SK-N-SH (cell line): ENCODE measurements at regions not wholly inside any gene's neighbourhood (a gene's known extent, or its start where the extent isn't known, plus 50 kb on each side); places are given as distances from the start of the nearest gene placed in this dataset.

ENCODE experiments used
- CTCF ChIA-PET: fragments of 300-600, 350-600 bp; formaldehyde crosslinking; extraction: SDS; loops from one replicate; lab custom pipeline; 2021; lab: Yijun Ruan, JAX
- POLR2A ChIA-PET: fragments of 350-600 bp; sonication (Branson Sonifier 250); formaldehyde crosslinking; extraction: SDS; loops from one replicate; lab custom pipeline; 2020; ENCODE audit warnings: antibody characterized with exemption, inconsistent platforms; lab: Yijun Ruan, JAX
- DNase-seq: peaks from one replicate; pipeline ENCODE4 v3.0.0; 2012
- H2AFZ ChIP-seq: fragments of 200-600 bp; sonication (generic); 2 replicates; pipeline ENCODE4 v1.8.1; 2016; ENCODE audit warnings: antibody characterized with exemption, mild to moderate bottlenecking, low read depth
- H3F3A ChIP-seq: fragments of 200-600 bp; sonication (generic); replicated peaks from 2 replicates; pipeline ENCODE3; 2016; ENCODE audit warnings: antibody characterized with exemption, mild to moderate bottlenecking; ENCODE audit not compliant: insufficient read depth
- H3K27ac ChIP-seq, 2 experiments: fragments of 200-500 bp in 1 of 2; fragments of 200-600 bp in 1 of 2; sonication (Bioruptor generic) in 1 of 2; sonication (generic), shearing (Covaris generic) in 1 of 2; 2 replicates each; pipeline versions ENCODE4 v1.5.1 to v1.6.1; 2014 to 2016; ENCODE audit warnings: low read depth in 2 of 2, inconsistent platforms in 1 of 2, low read length in 1 of 2, mild to moderate bottlenecking in 1 of 2, mixed read lengths in 1 of 2
- H3K27me3 ChIP-seq: fragments of 200-600 bp; sonication (generic), shearing (Covaris generic); 2 replicates; pipeline ENCODE4 v1.6.1; 2016; ENCODE audit warnings: mixed run types; ENCODE audit not compliant: insufficient read depth
- H3K36me3 ChIP-seq, 2 experiments: fragments of 200-500 bp in 1 of 2; fragments of 200-600 bp in 1 of 2; sonication (Bioruptor generic) in 1 of 2; sonication (generic) in 1 of 2; replicated peaks in 1 of 2; 2 replicates each; pipeline versions ENCODE3 to v1.5.1; 2014 to 2016; ENCODE audit warnings: low read length in 1 of 2, mild to moderate bottlenecking in 1 of 2; ENCODE audit not compliant: insufficient read depth in 2 of 2, control insufficient read depth in 1 of 2
- H3K4me1 ChIP-seq, 2 experiments: fragments of 200-500 bp in 1 of 2; fragments of 200-600 bp in 1 of 2; sonication (Bioruptor generic) in 1 of 2; sonication (generic), shearing (Covaris generic) in 1 of 2; 2 replicates each; pipeline versions ENCODE4 v1.5.1 to v1.6.1; 2014 to 2016; ENCODE audit warnings: low read depth in 1 of 2, low read length in 1 of 2, mixed run types in 1 of 2; ENCODE audit not compliant: insufficient read depth in 2 of 2, control insufficient read depth in 1 of 2
- H3K4me2 ChIP-seq: fragments of 200-600 bp; sonication (generic), shearing (Covaris generic); 2 replicates; pipeline ENCODE4 v1.6.1; 2017; ENCODE audit warnings: mixed run types
- H3K4me3 ChIP-seq, 2 experiments: fragments of 200-500 bp in 1 of 2; fragments of 200-600 bp in 1 of 2; sonication (Bioruptor generic) in 1 of 2; sonication (generic), shearing (Covaris generic) in 1 of 2; 2 replicates each; pipeline versions ENCODE4 v1.5.1 to v1.8.1; 2014 to 2016; ENCODE audit warnings: low read depth in 2 of 2, inconsistent platforms in 1 of 2, low read length in 1 of 2, mild to moderate bottlenecking in 1 of 2, mixed read lengths in 1 of 2, moderate library complexity in 1 of 2
- H3K79me2 ChIP-seq: fragments of 200-600 bp; sonication (generic); 2 replicates; pipeline ENCODE4 v1.8.1; 2017; ENCODE audit warnings: mild to moderate bottlenecking; ENCODE audit not compliant: insufficient read depth
- H3K9ac ChIP-seq: fragments of 200-600 bp; sonication (generic); 2 replicates; pipeline ENCODE4 v1.6.1; 2017; ENCODE audit warnings: mixed run types
- H3K9me2 ChIP-seq: fragments of 200-600 bp; sonication (generic); 2 replicates; pipeline ENCODE4 v1.6.1; 2017; ENCODE audit warnings: mixed run types
- H3K9me3 ChIP-seq: fragments of 200-600 bp; sonication (generic); 2 replicates; pipeline ENCODE4 v1.6.1; 2017; ENCODE audit warnings: mixed run types, mild to moderate bottlenecking, moderate library complexity
- H4K20me1 ChIP-seq: fragments of 200-600 bp; sonication (generic); 2 replicates; pipeline ENCODE4 v1.6.1; 2017; ENCODE audit warnings: mild to moderate bottlenecking, mixed run types; ENCODE audit not compliant: insufficient read depth
- CHD2 ChIP-seq: fragments of 150-350 bp; IDR thresholded peaks from 2 replicates; pipeline ENCODE4 v1.6.1; 2018; ENCODE audit warnings: low read length; ENCODE audit not compliant: partially characterized antibody
- EP300 ChIP-seq, 2 experiments: IDR thresholded peaks; 2 replicates each; pipeline versions ENCODE4 v1.4.0 to v1.6.1; 2012; ENCODE audit warnings: borderline replicate concordance in 1 of 2, low read depth in 1 of 2, low read length in 1 of 2
- GABPA ChIP-seq: IDR thresholded peaks from 2 replicates; pipeline ENCODE4 v1.4.0; 2012; ENCODE audit warnings: low read depth, mild to moderate bottlenecking
- GATA2 ChIP-seq: sonication (generic); formaldehyde crosslinking; IDR thresholded peaks from 2 replicates; pipeline ENCODE4 v1.5.0; 2020; ENCODE audit warnings: mild to moderate bottlenecking, missing genetic modification reagents
- NRF1 ChIP-seq: IDR thresholded peaks from 2 replicates; pipeline ENCODE4 v1.6.1; 2012; ENCODE audit warnings: low read depth, mild to moderate bottlenecking, low read length
- YY1 ChIP-seq: IDR thresholded peaks from 2 replicates; pipeline ENCODE4 v1.4.0; 2012; ENCODE audit warnings: low read depth, mild to moderate bottlenecking
- WGBS: methylation state at CpG from one replicate; pipeline ENCODE4 v1.1.6; 2017; ENCODE audit warnings: low lambda C conversion rate; 5-methylcytosine and 5-hydroxymethylcytosine counted together
- TF ChIP-seq, protein P1 (sequence below): fragments of 200-600 bp; sonication (generic); IDR thresholded peaks from 2 replicates; pipeline ENCODE4 v1.6.1; 2017; ENCODE audit warnings: antibody characterized with exemption, mild to moderate bottlenecking, moderate library complexity
- TF ChIP-seq, protein P2 (sequence below): IDR thresholded peaks from 2 replicates; pipeline ENCODE4; 2012
- TF ChIP-seq, protein P3 (sequence below): IDR thresholded peaks from 2 replicates; pipeline ENCODE4 v1.4.0; 2012; ENCODE audit warnings: low read depth, borderline replicate concordance

DNA sequence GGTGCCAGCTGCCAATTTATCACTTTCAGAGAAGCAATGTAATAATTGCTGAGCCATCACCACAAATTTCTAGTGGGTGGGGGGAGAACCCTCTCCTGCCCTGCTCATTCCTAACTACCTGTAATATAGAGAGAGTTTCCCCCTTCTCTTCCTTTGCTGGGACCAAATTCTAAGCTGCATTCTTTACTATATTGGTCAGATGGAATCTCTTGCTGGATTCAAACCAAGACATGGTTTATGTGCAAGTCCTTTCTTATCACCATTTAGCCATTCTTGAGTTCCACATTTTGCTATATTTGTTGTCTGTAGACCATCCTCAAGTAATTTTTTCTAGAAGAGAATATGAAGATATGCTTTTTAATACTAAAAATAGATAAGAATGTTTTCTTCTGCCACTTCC is 452.1 kb downstream of the MN1 start:
- Histone ChIP-seq H3K9me3 (0 out of 2 replicates have a peak, but pooled peaks cover 3% of the 10 kb centered on the region), H3F3A (no peaks in the 10 kb centered on the region), H4K20me1 (no peaks in the 10 kb centered on the region), H3K27me3 (no peaks in the 10 kb centered on the region; the same call in 1 of the 2 replicates), H3K36me3 (no peaks in the 10 kb centered on the region), H3K9ac (no peak overlapping the region), H2AFZ (no peak overlapping the region), H3K27ac (no peak overlapping the region), H3K4me3 (no peak overlapping the region), H3K4me1 (no peaks in the 10 kb centered on the region), H3K79me2 (no peaks in the 10 kb centered on the region), H3K9me2 (no peaks in the 10 kb centered on the region), H3K4me2 (no peak overlapping the region)
- no peak for DNase-seq
- TF ChIP-seq CHD2, result no peak
- ChIA-PET CTCF (no interaction called here), POLR2A (no interaction called here)

DNA sequence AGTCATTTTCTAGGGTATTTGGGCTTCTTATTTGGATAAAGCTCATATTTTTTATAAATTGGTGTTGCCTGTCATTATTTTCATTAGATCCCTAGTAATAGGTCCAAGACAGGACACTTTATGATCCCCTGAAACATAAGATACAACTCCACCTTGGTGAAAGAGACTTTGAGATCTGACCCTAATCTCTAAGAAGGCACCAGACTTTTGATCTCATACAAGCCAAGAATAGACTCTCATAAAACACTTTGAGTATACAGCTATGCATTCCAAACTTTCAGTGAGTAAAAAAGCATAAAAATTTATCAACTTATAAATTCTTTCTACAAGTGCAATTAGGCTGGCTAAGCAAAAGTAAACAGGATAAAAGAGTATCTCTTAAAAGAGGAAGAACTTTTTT is 451.2 kb downstream of the MN1 start:
- no peaks in the 10 kb centered on the region for H3K79me2 ChIP-seq
- ChIA-PET POLR2A (no interaction called here), CTCF (no interaction called here)
- no peaks in the 10 kb centered on the region for H3K4me1 ChIP-seq
- no peak for TF ChIP-seq GATA2 (CRISPR knock-in tag)
- TF ChIP-seq, protein P1, sequence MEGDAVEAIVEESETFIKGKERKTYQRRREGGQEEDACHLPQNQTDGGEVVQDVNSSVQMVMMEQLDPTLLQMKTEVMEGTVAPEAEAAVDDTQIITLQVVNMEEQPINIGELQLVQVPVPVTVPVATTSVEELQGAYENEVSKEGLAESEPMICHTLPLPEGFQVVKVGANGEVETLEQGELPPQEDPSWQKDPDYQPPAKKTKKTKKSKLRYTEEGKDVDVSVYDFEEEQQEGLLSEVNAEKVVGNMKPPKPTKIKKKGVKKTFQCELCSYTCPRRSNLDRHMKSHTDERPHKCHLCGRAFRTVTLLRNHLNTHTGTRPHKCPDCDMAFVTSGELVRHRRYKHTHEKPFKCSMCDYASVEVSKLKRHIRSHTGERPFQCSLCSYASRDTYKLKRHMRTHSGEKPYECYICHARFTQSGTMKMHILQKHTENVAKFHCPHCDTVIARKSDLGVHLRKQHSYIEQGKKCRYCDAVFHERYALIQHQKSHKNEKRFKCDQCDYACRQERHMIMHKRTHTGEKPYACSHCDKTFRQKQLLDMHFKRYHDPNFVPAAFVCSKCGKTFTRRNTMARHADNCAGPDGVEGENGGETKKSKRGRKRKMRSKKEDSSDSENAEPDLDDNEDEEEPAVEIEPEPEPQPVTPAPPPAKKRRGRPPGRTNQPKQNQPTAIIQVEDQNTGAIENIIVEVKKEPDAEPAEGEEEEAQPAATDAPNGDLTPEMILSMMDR, result no peak
- no peak overlapping the region for H3K27ac ChIP-seq
- no peak for DNase-seq
- H3K9me2 ChIP-seq, result no peaks in the 10 kb centered on the region
- no peaks in the 10 kb centered on the region; the same call in 1 of the 2 replicates for H3K27me3 ChIP-seq
- no peaks in the 10 kb centered on the region for H3F3A ChIP-seq
- no peak overlapping the region for H3K9ac ChIP-seq
- H4K20me1 ChIP-seq, result no peaks in the 10 kb centered on the region
- H2AFZ ChIP-seq, result no peak overlapping the region
- H3K36me3 ChIP-seq, result no peaks in the 10 kb centered on the region
- H3K9me3 ChIP-seq, result 0 out of 2 replicates have a peak, but pooled peaks cover 3% of the 10 kb centered on the region
- no peak overlapping the region for H3K4me2 ChIP-seq
- no peak overlapping the region for H3K4me3 ChIP-seq

DNA sequence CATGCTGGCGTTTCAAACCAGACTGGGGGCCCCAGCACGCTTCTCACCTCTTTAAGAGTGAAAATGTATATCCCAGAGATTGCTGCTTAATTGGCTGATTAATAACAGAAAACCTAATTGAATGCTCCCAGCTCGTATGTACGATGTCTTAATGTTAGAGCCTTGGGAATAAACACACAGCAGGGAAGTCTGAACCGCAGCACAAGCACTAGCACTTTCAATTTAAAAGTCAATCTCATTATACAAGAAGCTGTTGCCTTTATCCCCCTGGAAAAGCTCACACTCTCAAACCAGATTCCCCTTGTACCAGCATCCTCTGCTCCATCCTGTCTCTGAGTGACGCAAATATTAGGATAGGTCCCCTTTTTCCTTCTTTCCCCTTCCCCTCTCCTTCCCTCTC is 449.1 kb downstream of the MN1 start:
- no peak overlapping the region for H3K4me2 ChIP-seq
- no peak overlapping the region for H2AFZ ChIP-seq
- no peak for TF ChIP-seq GABPA
- TF ChIP-seq, protein P2, sequence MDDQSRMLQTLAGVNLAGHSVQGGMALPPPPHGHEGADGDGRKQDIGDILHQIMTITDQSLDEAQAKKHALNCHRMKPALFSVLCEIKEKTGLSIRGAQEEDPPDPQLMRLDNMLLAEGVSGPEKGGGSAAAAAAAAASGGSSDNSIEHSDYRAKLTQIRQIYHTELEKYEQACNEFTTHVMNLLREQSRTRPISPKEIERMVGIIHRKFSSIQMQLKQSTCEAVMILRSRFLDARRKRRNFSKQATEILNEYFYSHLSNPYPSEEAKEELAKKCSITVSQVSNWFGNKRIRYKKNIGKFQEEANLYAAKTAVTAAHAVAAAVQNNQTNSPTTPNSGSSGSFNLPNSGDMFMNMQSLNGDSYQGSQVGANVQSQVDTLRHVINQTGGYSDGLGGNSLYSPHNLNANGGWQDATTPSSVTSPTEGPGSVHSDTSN, result no peak
- TF ChIP-seq, protein P3, sequence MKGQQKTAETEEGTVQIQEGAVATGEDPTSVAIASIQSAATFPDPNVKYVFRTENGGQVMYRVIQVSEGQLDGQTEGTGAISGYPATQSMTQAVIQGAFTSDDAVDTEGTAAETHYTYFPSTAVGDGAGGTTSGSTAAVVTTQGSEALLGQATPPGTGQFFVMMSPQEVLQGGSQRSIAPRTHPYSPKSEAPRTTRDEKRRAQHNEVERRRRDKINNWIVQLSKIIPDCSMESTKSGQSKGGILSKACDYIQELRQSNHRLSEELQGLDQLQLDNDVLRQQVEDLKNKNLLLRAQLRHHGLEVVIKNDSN, result no peak
- no peak for TF ChIP-seq YY1
- no peak for TF ChIP-seq EP300 (IDR thresholded peaks at IDR 0.05; ENCODE audit: borderline replicate concordance in 1 of 2, low read depth in 1 of 2, low read length in 1 of 2)
- no peak for TF ChIP-seq GATA2 (CRISPR knock-in tag)
- TF ChIP-seq NRF1, result no peak
- DNase-seq, result no peak
- H3K9ac ChIP-seq, result no peak overlapping the region
- H3K9me2 ChIP-seq, result no peaks in the 10 kb centered on the region
- CTCF ChIA-PET, result interaction anchor here (2.0 to 2.1 kb wide), 2 partner anchors 9 to 11 kb away, joined by 4 to 7 read pairs; no protein-coding TSS in a partner anchor
- WGBS, result 32% methylated on average over 6 of the region's 6 CpGs
- POLR2A ChIA-PET, result no interaction called here
- no peaks in the 10 kb centered on the region; the same call in 1 of the 2 replicates for H3K27me3 ChIP-seq
- 0 out of 2 replicates have a peak, but pooled peaks cover 3% of the 10 kb centered on the region for H3K9me3 ChIP-seq
- H3K79me2 ChIP-seq, result no peaks in the 10 kb centered on the region
- no peaks in the 10 kb centered on the region for H3K36me3 ChIP-seq
- H3K4me1 ChIP-seq, result no peaks in the 10 kb centered on the region
- H3K4me3 ChIP-seq, result no peak overlapping the region
- H4K20me1 ChIP-seq, result no peaks in the 10 kb centered on the region
- H3K27ac ChIP-seq, result no peak overlapping the region
- no peaks in the 10 kb centered on the region for H3F3A ChIP-seq
